ENCODE measurements at regions not wholly inside any gene's neighbourhood (a gene's known extent, or its start where the extent isn't known, plus 50 kb on each side); places are given as distances from the start of the nearest gene placed in this dataset.
A peak's percentile ranks its signal among the peaks of the same experiment; 100 is the strongest.

DNA sequence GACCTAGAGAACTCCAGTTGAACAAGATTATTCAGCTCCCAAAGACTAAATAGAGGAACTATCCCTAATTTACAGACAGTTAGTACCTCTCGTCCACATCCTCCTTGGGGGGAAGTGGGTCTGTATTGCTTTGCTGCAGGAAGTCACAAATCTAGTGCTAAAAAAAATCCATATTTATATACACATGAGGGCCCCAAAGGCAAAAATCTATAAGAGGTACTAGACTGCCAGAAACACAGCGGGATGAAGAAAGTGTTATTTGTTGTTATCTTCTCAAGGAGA, 190.1 kb downstream of the TTC8 start:
- no peak for DNase-seq (ENCODE audit: low read depth in 2 of 2, low spot score in 1 of 2)

DNA sequence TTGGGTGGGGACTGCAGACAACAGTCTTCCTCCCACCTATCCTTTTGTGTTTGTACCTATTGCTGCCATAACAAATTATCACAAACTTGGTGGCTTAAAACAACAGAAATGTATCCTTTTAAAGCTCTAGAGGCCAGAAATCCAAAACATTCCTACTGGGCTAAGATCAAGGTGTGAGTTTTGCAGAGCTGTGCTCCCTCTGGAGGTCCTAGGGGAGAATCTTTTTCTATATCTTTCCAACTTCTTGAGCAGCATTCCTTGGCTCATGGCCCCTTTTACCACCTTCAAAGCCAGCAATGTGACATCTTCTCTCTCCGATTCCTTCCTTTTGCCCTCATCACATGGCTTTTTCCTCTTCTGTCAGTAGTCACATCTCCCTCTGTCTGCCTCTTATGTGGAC, 190.6 kb downstream of the TTC8 start:
- DNase-seq (ENCODE audit: low read depth in 2 of 2, low spot score in 1 of 2), result no peak

DNA sequence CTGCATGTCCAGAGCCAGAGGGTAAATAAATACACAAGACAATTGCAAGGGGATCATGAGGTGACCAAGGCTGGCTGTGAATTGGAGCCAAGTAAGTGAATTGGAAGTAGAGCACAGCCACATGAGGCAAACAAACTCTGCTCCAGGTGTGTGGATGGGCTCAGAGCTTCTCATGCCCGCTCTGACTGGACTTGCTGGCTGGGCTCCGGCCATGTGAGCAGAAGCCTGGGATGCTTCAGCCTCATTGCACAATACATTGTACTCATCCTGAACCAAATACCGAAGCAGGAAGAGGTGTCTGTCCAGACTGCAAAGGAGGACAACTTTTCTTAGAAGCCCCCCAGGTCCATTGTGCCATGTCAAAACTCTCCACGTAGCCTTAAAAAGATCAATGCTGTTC, 193.0 kb downstream of the TTC8 start:
- DNase-seq (ENCODE audit: low read depth in 2 of 2, low spot score in 1 of 2), result no peak

DNA sequence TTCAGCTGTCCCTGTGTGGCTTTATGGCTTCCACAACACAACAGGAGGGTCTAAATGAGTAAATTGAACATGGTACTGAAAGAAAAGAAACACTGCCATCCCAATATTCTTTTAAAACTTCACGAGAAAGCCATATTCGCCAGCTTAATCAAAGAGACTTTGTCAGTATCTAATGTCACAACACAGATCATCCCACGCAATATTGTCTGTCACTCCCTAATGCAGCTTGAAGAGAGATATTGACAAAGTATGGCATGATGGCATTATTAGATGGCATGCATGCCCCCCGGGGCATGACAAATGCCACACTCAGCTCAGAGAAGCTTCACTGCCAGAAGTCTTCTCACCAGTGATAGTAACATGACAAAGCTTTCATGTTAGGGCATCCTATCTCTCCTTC, 197.8 kb downstream of the TTC8 start:
- DNase-seq (ENCODE audit: low read depth in 2 of 2, low spot score in 1 of 2), result no peak

DNA sequence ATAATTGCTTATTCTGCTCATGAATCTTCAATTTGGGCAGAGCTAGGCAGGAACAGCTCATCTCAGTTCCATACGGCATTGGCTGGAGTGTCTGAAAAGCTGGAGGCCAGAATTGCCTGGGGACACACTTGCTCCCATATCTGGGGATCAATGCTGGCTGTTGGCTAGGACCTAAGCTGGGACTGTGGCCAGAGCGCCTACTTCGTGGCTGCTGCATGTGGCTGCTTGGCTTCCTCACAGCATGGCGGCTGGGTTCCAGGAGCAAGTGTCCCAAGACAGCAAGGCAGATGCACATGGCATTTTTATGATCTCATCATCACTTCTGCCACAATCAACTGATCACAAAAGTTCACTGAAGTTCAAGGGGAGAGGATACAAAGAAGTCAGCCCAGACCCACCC, 200.2 kb downstream of the TTC8 start:
- DNase-seq (ENCODE audit: low read depth in 2 of 2, low spot score in 1 of 2), result no peak

DNA sequence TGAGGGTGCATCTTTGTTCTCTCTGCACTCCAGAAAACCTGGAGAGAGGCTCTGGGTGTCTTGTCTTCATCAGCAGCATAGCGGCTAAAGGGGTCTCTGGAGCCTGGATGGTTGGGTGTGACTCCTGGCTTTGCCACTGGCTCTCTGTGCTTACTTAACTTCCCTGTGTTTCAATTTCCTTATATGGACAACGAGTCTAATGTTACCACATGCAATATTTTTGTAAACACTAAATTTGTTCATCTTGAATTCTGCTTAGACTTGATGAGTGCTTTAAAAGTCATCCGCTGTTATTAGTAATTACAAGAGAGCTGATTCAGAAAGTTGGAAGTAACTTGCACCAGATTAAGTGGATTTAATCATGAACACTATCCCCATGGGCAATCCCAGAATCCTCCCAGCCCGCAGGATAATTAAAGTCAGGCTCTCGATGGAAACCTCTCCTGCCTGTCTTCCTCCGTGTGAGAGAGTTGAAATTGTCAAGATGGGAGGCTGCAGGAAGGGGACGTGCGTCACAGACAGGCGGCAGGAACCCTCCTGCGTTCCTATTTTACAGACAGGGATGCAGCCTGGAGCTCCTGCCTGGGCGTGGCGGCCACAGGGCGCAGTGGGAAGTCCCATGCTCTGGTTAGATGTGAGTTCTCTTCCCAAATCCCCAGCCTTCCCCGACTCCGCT, 201.2 kb downstream of the TTC8 start:
- no peak for DNase-seq (ENCODE audit: low read depth in 2 of 2, low spot score in 1 of 2)

DNA sequence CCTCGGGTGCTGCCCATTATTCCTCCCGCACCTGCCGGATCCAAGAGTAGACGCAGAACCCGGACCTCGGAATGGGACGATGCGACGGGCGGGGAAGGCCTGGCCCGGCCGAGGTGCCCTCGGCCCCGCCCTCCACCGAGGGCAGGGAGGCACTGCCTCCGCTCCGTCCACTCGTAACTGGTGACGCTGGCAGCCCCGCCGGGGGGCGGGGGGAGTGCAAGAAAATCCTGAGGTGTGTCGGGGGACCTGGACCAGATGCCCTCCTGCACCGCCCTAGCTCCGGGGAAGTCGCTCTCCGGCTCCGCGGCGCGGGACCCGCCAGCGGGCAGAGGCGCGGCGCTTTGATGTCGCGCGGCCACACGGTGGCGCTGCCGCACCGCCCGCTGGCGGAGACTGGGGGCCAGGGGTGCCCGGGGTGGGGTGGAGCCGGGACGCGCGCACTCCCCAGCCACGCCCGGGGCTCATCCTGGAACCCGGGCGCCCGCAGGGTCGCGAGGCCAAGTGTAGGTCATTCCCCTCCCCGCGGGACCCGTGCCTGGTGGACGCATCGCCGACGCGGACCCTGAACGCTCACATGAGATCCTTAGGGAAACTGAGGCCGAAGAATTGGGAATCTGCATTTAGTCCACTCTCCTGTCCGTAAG, 202.8 kb downstream of the TTC8 start:
- DNase-seq (ENCODE audit: low read depth in 2 of 2, low spot score in 1 of 2), result no peak

DNA sequence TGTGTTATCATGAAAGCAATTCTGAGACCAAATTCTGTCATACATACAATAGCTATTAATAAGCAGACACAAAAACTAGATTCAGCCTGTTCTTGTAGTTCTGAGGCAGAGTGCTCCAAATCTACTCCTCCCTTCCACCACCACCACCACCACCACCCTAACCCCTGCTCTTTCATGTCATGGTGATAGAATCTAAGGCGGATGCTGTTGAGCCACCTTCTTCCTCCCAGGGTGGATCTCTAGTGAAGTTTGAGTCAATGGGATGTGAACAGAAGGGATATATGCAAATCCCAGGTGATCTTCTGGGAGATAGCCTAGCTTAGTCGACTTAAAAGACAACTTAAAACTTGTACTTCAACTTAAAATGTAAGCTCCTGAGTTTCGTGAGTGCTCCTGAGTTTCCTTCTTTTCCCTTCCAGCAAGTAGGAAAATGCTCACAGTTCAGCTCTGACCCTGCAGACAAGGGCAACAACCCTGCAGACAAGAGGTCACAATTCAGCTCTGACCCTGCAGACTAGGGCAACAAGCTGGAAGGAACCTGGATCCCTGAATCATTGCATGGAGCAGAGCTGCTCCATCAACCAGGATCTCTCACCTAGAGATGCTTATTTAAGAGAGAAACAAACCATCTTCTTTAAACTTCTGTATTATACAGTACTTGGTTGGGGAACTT, 204.1 kb downstream of the TTC8 start:
- no peak for DNase-seq (ENCODE audit: low read depth in 2 of 2, low spot score in 1 of 2)

DNA sequence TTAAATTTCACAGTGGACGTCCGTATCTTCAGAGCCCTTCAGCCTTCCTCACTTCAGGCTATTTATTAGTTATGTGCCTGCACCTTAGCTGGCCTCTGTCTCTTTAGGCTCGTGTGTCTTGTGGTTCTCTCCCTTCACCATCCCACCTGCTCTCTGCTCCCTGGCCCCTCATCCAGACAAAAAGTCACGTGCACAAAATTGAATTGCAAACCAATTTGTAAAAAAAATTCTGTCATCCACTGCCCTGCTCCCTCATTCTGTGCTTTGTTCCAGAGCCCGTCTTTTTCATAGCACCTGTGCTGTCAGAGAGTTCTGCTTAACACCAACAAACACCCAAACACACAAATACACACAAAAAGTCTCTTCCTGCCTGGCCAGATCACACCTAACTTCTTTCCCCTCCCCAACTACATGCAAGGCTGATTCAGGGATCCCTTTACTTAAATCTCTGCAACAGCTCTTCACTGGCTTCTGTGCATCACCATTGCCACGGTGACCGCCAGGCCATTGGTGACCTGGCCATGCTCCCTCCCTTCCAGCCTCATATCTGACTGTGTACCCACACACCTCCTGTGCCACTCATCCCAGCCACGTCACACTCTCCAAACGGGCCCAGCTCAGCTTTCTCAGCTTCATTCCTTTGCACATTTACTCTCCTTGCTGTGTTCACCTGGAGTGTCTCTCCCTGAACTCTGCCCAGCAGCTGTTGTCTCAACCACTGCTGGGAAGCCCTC, 205.7 kb downstream of the TTC8 start:
- DNase-seq (ENCODE audit: low read depth in 2 of 2, low spot score in 1 of 2), result no peak

DNA sequence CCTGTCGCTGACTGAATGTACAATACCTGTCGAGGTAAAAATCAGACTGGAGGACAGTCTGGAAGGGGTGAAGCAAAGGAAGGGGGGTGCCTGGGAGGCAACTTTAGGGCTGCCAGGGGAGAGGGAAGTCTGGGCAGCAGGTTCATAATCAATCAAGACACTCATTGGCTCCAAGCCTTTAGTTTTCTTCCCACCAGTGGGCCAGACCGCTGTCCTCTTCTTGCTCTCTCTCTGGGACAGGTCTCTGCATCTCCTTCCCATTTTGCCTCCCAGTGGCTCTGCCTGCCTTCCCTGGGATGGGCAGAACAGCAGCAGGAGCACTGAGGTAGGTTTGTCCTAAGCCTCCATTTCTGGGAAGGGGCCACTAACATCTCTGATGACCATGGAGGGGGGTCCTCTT, 206.5 kb downstream of the TTC8 start:
- DNase-seq (ENCODE audit: low read depth in 2 of 2, low spot score in 1 of 2), result no peak

DNA sequence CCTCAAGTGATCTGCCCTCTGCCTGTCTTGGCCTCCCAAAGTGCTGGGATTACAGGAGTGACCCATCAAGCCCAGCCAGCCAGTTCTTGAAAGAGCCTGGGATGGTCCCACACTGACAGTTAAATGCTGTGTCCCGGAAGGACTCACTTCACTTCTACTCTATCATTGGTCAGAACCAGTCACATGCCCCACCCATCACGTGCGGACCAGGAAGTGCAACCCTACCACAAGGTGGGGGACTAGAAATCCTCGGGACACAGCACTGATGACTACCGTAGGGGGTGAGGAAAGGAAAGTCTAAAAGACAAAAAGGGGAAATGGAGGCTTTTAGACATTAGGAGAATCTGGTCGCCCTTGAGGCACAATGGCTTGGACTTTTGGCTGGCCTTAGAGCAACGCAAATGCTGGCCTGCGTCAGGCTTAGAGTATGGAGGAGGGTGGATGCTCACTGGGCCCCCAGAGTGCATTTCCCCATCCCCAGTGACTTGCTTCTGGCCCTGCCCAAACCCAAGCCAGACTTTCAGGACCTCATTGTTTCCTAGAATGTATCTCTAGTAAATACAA, 207.7 kb downstream of the TTC8 start:
- no peak for DNase-seq (ENCODE audit: low read depth in 2 of 2, low spot score in 1 of 2)

DNA sequence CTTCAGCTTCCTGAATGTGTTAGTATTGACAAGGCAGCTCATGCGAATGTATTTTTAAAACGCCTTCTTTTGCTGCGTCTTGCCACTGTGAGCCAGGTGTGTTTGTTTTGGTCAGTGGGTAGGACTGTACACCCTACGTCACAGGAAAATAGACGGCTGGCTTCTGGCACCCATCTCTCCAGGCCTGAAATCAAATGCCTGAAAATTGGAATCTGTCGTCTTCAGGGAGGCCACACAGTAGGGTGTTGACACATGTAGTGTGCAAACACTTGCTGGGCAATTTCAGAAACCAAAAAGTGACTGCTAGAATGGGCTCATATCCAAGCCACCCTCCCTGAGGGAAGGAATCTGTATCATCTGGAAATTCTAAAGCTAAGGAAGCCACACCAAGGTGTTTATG, 209.3 kb downstream of the TTC8 start:
- DNase-seq (ENCODE audit: low read depth in 2 of 2, low spot score in 1 of 2), result no peak

DNA sequence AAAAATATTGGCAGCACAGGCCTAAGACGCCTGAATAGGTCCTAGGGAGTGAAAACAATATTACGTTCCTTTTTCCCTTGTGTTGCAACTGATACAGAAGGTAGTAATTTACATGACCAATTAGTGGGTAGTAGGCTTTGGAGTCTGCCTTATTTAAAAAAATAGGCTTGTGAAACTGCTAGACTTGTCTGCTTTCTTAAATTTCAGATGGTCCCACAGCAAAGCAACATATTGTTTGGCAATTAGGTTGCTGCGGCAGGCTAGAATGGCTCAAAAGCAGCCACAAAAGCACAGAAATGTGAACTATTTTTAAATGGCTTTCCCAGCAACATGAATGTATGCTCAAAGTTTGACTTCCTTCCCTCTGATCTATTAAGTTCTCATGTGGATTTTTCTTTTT, 211.9 kb downstream of the TTC8 start:
- DNase-seq (ENCODE audit: low read depth in 2 of 2, low spot score in 1 of 2), result no peak

DNA sequence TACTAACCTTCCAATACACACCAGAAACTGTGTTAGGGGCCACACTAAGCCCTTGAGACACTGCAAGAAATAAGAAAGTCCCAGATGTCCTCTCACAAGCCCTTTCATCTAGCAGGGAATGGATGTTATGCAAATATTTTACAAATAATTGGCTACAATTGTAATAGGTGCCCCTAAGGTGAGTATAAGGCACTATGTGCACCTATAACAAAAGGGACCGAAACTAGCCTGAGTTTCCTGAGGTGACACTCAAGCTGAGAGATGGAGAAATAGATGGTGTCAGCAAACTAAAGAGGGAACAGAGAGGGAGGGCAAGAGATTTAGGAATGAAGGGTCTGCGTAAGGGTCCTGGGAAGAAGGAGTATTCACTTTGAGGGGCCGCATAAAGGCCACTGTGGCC, 212.6 kb downstream of the TTC8 start:
- no peak for DNase-seq (ENCODE audit: low read depth in 2 of 2, low spot score in 1 of 2)

DNA sequence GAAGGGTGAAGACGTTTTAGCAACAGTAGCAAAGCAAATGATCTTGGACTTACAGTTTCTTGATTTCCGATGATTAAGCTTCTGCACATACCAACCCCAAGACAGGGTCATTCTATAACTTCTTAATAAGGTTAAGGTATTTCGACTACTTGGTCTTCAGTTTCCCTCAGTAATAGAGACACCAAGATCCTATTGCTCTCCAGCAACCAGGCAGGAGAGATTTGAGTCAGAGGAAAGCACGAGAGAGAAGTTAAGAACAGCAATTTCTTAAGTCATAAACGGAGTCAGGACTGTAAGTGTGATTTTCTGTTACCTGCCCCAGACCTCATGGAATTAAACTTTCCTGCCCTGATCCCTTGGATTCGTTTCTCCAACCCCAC, 215.6 kb downstream of the TTC8 start:
- DNase-seq (ENCODE audit: low read depth in 2 of 2, low spot score in 1 of 2), result no peak

DNA sequence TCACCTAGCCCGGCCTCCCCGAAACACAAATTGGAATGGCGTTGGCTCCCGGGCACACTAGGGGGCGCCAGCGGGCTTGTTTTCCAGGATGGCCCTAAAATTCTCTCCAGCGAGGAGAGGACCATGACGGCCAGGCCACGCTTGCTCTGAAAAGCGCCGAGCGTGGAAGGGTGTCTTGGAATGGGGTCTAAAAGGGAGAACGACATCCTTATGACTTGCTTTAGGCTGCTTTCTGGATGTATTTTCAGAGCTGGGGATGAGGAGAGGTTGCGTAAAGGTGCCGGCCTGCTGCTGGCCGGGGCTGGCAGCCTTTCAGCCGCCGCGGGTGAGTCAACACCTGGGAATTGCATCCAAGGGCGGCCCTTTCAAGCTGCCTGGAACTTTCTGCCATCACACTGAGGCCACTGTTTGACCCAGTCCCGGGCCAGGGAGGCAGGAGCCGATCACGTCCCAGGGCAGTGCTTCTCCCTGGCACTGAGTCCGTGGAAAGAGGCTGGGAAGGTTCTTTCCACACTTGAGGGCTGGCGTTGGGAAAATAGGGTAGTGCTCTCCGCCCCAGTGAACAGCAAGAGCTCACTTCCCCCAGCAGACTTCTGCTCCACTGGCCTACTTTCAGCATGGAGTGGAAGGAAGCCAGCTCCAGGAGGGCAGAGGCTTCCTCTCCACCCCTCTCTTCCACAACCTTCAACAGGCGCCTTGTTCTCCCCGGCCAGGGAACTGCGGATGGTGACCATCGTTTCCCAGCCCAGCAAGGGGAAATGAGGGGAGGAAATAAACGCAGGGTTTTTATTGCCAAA, 216.2 kb downstream of the TTC8 start:
- DNase-seq (ENCODE audit: low read depth in 2 of 2, low spot score in 1 of 2), result peak; percentile 45 to 70

DNA sequence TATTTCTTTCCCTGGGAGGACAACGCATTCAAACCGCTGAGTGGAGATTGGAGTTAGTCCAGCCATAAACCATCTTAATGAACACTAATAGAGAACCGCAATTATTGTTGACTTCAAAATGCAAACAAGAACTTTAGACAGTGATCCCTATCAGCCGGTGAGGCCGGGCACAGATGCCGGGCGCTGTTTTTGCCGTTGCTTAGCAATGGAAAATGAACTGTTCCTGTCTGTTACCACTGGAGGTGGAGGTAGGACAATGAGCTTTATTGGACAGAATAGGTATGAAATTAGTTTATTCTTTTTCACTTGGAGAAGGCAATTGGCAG, 216.8 kb downstream of the TTC8 start:
- no peak for DNase-seq (ENCODE audit: low read depth in 2 of 2, low spot score in 1 of 2)

DNA sequence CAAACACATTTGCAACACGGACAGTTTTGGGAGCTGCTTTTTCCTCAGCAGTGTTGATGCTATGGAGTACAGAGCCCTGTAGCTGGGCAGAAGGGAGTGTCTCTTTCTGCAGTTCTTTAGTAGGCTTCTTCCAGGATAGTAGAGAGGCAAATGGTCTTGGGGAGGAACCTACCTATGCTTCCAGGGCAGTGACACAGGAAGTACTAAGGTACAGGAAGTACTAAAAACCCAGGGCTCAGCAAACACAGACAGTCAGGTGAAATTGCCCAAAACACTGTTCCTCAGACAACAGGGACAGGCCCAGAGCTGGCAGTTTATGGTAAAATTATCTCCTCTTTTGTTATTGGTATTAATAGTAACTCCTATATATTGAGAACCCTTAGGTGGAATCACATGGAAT, 217.6 kb downstream of the TTC8 start:
- DNase-seq (ENCODE audit: low read depth in 2 of 2, low spot score in 1 of 2), result no peak

DNA sequence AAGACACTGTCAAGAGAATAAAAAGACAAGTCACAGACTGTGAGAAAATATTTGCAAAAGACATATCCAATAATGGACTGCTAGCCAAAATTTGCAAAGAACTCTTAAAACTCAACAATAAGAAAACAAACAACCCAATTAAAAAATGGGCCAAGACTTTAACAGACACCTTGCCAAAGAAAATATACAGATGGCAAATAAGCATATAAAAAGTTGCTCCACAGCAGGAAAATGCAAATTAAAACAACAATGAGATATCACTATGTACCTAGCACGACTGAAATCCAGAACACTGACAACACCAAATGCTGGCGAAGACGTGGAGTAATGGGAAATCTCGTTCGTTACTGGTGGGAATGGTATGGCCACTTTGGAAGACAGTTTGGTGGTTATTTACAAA, 228.9 kb downstream of the TTC8 start:
- DNase-seq (ENCODE audit: low read depth in 2 of 2, low spot score in 1 of 2), result no peak

DNA sequence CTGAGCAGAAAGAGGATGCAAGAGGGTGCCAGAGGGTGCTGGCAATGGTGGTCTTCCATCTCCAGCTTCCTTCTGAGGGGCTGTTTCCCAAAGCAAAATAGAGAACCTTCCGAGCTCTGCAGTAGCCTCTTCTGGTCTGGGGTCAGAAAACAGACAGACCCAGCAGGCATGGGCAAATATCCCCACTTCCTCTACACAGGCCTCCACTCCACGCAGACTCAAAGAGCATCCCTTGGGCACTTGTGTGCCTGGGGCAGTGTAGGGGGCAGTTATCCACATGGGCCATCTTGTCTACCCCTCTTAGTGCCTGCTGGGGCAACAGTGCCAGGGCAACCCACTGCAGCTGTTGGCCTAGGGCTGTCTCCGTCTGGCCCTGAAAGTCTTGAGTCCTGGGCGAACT, 231.9 kb downstream of the TTC8 start:
- DNase-seq (ENCODE audit: low read depth in 2 of 2, low spot score in 1 of 2), result no peak

DNA sequence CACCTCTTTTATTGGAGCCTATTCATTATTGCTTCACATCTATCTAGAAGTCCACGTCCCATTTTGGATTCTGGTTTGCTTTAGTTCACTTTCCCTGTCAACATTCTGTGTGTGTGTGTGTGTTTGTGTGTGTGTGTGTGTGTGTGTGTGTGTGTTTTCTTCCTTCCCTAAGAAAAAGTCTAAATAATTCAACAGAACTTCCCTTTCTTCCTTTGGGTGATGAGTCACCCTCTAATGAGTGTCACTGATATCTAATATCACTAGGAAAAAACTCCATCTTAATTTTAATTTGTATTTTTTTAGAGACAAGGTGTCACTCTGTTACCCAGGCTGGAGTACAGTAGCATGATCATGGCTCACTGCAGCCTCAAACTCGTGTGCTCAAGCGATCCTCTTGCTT, 234.2 kb downstream of the TTC8 start:
- no peak for DNase-seq (ENCODE audit: low read depth in 2 of 2, low spot score in 1 of 2)

Measured in stimulated activated CD8-positive, alpha-beta memory T cell treated with anti-CD3 and anti-CD28 coated beads, Interleukin-4, amount 100 ng/mL, for 4 hours (primary cell).